GM12874 (cell line): ENCODE measurements at regions not wholly inside any gene's neighbourhood (a gene's known extent, or its start where the extent isn't known, plus 50 kb on each side); places are given as distances from the start of the nearest gene placed in this dataset.

Source experiments
- CTCF ChIP-seq: IDR thresholded peaks from 2 replicates; pipeline ENCODE4 v1.5.1; 2011; ENCODE audit warnings: low read depth, mild to moderate bottlenecking, control low read depth, low read length, moderate library complexity; ENCODE audit not compliant: insufficient read depth

GRCh38 chr9:29556746-29557145 lies 1983.5 kb upstream of the C9orf72 start:
- TF ChIP-seq CTCF = no peak

DNA sequence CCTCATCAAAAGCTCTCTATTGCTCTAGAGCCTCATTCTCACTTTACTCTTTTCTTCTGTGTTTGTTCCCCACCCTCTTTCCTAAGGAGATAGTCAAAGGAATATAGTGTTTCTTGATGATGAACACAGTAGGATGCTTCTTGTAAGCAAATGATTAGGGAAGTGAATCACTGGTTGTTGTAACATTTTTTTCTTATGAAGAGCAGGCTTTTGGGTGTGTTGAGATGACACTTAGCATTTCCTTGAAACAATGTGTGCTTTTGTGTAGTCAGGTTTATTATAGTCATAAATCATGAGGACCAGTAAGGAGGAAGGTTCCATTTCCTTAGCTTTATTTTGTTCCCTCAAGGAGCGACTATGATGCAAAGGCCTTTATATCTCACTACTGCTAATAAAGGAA lies 1991.3 kb upstream of the C9orf72 start:
- no peak for TF ChIP-seq CTCF

DNA sequence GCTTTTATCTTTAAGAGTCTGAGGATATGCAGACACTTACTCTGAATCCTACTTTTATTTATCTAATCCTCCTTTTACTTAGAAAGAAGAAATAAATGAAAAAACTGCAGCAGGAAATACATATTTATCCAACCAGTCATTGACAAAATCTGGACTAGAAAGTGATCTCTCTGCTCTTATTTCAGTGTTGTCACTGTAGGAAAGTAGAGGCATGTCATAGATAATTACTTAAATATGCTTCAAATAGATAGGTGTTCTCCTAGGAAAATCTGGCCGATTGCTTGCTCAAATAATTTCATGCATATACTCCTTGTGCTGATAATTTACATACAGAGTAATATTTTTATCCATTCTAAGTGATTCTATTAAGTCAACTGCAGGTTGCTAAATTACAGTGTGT lies 2001.9 kb upstream of the C9orf72 start:
- no peak for TF ChIP-seq CTCF

- no peak for TF ChIP-seq CTCF
Observed at GRCh38 chr9:29588361-29588760, 2015.1 kb upstream of the C9orf72 start.

GRCh38 chr9:29609282-29609681 lies 2036.0 kb upstream of the C9orf72 start:
- no peak for TF ChIP-seq CTCF

GRCh38 chr9:29613773-29614172 lies 2040.5 kb upstream of the C9orf72 start:
- no peak for TF ChIP-seq CTCF

GRCh38 chr9:29616844-29617243 lies 2043.6 kb upstream of the C9orf72 start:
- TF ChIP-seq CTCF = no peak

GRCh38 chr9:29625292-29625731 lies 2052.0 kb upstream of the C9orf72 start:
- no peak for TF ChIP-seq CTCF
